Heart left ventricle (tissue), 13 donors: ENCODE measurements at regions not wholly inside any gene's neighbourhood (a gene's known extent, or its start where the extent isn't known, plus 50 kb on each side); places are given as distances from the start of the nearest gene placed in this dataset.

Experiments used
- POLR2A ChIP-seq, 2 donors: fragments of 450-650 bp; IDR thresholded peaks; one replicate each; pipeline ENCODE4 v1.6.1; 2017; ENCODE audit warnings: antibody characterized with exemption in 2 of 2, mild to moderate bottlenecking in 2 of 2, moderate library complexity in 2 of 2
- TF ChIP-seq, protein P1 (sequence below), 12 donors: fragments of 200-600 bp; sonication (generic) in 4 of 12; IDR thresholded peaks; one replicate each; pipeline versions ENCODE4 v1.5.0 to v1.8.0; 2018 to 2022; ENCODE audit warnings: antibody characterized with exemption in 12 of 12, mild to moderate bottlenecking in 5 of 12
- donor health status: ischemic (EF 13 %, LVEDD 7.1; RV severe dilation, severe dysfunction).
- donor health status: DM: no; HTN: yes; CAD: no.
- donor health status: DM: no; HTN: no; CAD: no.
- donor health status: ischemic (EF 25% LVEDD 6.9; RV normal size, moderate dysfunction).
- donor health status: ischemic (EF 25% LVEDD 5.7; RV mildly dilated, moderate dysfunction).
- donor health status: ischemic (EF 35%, LVEDD 5.7; RV mildly dilated, moderate dysfunction).
- donor health status: nonischemic (EF 11% LVEDD 7.7; RV severe dilation, severe dysfunction).
- donor health status: DM: yes; HTN: yes; CAD: no.
- donor health status: PGD.
- donor health status: ischemic (EF 29% LVEDD 5.4; RV normal size, mild dysfunction).
- donor health status: nonischemic (EF 23%, LVEDD 6.1; RV moderate dilation, normal function).

DNA sequence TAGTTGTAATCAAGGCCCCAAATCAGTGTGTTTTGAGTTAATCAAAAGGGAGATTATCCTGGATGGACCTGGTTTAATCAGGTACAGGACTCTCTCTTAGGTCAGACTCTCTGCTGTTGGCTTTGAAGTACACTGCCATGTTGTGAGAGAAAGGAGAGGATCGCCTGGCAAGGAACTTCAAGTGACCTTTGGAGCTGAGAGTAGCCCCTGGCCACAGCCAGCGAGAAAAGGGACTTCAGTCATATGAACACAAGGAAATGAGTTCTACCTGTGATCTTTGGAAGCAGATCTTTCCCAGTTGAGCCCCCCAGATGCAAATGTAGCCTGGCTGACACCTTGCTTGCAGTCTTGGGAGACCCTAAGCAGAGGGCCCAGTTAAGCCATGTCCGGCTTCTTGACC is 68.3 kb upstream of the CPM start:
- TF ChIP-seq, protein P1, sequence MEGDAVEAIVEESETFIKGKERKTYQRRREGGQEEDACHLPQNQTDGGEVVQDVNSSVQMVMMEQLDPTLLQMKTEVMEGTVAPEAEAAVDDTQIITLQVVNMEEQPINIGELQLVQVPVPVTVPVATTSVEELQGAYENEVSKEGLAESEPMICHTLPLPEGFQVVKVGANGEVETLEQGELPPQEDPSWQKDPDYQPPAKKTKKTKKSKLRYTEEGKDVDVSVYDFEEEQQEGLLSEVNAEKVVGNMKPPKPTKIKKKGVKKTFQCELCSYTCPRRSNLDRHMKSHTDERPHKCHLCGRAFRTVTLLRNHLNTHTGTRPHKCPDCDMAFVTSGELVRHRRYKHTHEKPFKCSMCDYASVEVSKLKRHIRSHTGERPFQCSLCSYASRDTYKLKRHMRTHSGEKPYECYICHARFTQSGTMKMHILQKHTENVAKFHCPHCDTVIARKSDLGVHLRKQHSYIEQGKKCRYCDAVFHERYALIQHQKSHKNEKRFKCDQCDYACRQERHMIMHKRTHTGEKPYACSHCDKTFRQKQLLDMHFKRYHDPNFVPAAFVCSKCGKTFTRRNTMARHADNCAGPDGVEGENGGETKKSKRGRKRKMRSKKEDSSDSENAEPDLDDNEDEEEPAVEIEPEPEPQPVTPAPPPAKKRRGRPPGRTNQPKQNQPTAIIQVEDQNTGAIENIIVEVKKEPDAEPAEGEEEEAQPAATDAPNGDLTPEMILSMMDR (IDR thresholded peaks at IDR 0.05) = no peak
- no peak for TF ChIP-seq POLR2A (IDR thresholded peaks at IDR 0.05)
